Right lung (tissue), 2 donors: ENCODE measurements at regions not wholly inside any gene's neighbourhood (a gene's known extent, or its start where the extent isn't known, plus 50 kb on each side); places are given as distances from the start of the nearest gene placed in this dataset.

Experiments
- DNase-seq, 2 donors: peaks; one replicate each; pipeline ENCODE4 v3.0.0-alpha.2; 2013

GRCh38 chr6:166877906-166878305 is 78.4 kb downstream of the RNASET2 start:
- no peak for DNase-seq

GRCh38 chr6:166877349-166877748 is 79.0 kb downstream of the RNASET2 start:
- DNase-seq = no peak

- DNase-seq = no peak
Measured at GRCh38 chr6:166872531-166873009, 83.8 kb downstream of the RNASET2 start.

- DNase-seq = no peak
Measured at GRCh38 chr6:166870602-166871208, 85.6 kb downstream of the RNASET2 start.

- DNase-seq = no peak
Measured at GRCh38 chr6:166866839-166867637, 89.3 kb downstream of the RNASET2 start.

GRCh38 chr6:166864333-166864732 is 92.0 kb downstream of the RNASET2 start:
- DNase-seq = no peak

- no peak for DNase-seq
Measured at GRCh38 chr6:166862978-166863530, 93.3 kb downstream of the RNASET2 start.

- peak; percentile 10 to 25 for DNase-seq
Measured at GRCh38 chr6:166862287-166862977, 93.9 kb downstream of the RNASET2 start.

GRCh38 chr6:166861961-166862286 is 94.4 kb downstream of the RNASET2 start:
- no peak for DNase-seq

- DNase-seq = no peak
Measured at GRCh38 chr6:166861304-166861703, 95.0 kb downstream of the RNASET2 start.

- no peak for DNase-seq
Measured at GRCh38 chr6:166860392-166860791, 96.0 kb downstream of the RNASET2 start.

GRCh38 chr6:166855416-166855815 is 100.9 kb downstream of the RNASET2 start:
- no peak for DNase-seq

GRCh38 chr6:166853371-166854325 is 102.7 kb downstream of the RNASET2 start:
- DNase-seq = no peak

GRCh38 chr6:166852451-166852975 is 103.8 kb downstream of the RNASET2 start:
- no peak for DNase-seq

- no peak for DNase-seq
Measured at GRCh38 chr6:166851911-166852310, 104.4 kb downstream of the RNASET2 start.

GRCh38 chr6:166851426-166851825 is 104.9 kb downstream of the RNASET2 start:
- DNase-seq = no peak

- no peak for DNase-seq
Measured at GRCh38 chr6:166850677-166851076, 105.7 kb downstream of the RNASET2 start.

- no peak for DNase-seq
Measured at GRCh38 chr6:166849749-166850183, 106.6 kb downstream of the RNASET2 start.

- DNase-seq = no peak
Measured at GRCh38 chr6:166848979-166849748, 107.2 kb downstream of the RNASET2 start.
